Fibroblast of skin of right biceps (primary cell): ENCODE measurements at regions not wholly inside any gene's neighbourhood (a gene's known extent, or its start where the extent isn't known, plus 50 kb on each side); places are given as distances from the start of the nearest gene placed in this dataset.

ENCODE experiments used
- DNase-seq: peaks from one replicate; pipeline ENCODE4 v3.0.0-alpha.2; 2013

DNA sequence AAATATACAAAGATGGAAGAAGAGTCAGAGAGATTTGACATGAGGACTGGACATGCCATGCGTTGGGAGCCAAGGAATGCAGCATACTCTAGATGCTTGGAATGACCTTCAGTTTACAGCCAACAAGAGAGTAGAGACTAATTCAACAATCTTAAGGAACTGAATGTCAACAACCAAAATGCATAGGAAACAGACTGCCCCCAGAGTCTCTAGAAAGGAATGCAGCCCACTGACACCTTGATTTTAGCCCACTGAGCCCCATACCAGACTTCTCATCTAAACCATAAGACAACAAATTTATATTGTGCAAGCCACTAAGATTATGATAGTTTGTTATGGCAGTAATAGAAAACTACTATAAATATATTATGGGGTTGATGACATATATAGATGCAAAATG, 611.2 kb downstream of the RPS29 start:
- DNase-seq = no peak

DNA sequence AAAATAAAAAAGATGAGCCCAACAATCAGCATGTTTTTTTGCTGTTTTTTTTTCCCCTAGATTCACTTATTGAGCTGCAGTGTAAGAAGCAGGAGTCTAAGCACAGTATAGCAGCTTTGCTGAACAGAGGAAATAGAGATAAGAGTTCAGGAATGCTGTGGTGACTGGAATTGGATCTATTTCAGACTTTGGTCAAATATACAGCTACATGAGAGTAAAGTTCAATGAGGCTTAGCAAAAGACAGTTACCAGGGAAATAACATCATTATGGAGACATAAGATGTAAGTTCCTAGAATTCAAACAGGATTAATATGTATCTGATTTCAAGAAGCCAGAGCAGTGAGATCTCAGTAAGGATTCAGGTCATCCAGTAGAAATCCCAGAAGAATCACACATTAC, 613.0 kb downstream of the RPS29 start:
- DNase-seq = peak; percentile 90

DNA sequence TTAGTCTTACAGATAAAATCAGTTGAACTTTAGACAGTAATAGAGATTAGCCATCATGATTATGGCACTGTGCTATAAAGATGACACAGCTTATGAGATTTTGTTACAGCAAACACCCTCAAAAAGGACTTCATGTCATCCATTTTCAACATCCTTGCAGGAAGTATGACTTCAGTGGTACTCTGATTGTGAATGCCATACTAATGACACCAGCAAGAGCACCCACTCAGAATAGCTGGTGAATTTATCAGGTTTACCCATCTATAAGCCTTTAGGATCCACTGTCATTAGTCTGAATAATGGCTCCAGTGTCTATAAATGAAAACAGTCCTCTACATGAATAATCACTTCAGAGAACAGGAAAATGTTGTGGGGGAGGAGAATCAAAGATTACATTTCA, 615.2 kb downstream of the RPS29 start:
- peak; percentile 92 for DNase-seq

DNA sequence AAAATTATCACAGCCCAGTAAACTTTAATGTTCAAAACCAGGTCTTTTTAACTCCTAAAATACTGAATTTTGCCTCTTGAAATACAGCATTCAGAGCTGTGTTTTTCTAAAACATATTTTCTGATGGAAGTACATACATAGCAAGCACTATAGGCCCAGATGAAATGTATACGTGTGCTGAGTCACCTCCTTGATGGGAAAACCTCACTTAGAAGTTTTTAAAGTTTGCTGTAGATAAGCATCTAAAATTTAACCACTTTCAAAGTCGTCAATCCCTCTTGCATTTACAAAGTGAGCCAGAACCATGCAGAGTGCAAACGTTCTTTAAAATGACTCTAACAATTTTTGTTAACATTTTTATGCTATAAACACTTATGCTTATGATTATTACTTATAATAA, 618.8 kb downstream of the RPS29 start:
- DNase-seq = peak; percentile 75

DNA sequence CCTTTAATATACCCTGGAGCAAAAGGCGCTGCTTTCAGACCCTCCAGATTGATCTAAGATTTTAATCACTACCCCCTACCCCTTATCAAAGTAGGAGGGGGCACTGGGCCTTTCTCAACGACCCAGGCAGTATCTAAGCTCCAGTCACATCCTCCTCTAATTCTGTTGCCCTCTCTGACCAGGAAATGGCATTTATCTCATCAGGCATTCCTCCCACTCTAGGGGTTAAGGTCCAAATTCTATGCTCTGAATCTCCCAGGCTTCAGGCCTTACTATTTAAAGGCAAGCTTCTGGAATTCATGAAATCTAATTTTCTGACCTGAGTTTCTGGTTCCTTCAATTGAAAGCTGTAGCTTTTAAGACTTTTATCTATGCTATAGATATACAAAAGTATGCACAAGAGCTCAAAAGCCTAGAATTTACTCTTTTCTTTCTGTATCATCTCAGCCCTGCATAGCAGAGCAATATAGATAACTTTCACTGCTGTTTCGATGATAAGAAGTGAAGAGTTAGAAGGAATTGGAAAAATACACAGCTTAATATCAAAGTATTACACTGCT, 622.9 kb downstream of the RPS29 start:
- DNase-seq = no peak

DNA sequence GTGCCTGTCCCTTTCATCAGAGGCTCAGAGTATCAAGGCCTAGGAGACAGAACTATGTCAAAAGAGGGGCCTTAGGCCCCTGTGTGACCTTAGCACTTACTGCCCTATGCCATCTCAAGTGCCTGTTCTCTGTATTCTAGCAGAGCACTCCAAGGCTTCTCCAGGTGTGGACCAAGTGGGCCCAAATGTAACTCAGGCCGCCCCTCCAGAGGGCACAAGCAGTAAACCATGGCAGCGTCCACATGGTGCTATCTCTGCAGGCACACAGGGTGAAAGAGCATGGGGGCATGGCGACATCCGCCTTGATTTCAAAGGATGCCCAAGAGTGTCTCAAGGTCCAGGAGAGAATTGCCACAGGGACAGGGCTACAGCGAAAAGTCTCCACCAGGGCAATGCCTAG, 628.7 kb downstream of the RPS29 start:
- DNase-seq = no peak

DNA sequence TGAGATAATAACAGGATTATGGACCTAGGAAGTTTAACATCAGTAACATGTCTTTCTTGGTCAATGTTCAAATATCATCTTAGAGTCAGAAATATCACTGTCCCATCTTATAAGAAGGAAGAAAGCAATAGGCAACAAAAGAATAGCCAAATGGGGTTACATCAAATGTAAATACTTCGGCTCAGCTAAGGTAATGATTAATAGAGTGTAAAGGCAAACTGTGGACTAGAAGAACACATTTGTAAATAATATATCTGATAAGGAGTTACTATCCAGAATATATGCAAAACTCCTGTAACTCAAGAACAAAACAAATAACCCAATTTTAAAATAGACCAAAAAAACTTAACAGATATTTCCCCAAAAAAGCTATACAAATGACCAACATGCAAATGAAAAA, 630.3 kb downstream of the RPS29 start:
- DNase-seq = no peak

DNA sequence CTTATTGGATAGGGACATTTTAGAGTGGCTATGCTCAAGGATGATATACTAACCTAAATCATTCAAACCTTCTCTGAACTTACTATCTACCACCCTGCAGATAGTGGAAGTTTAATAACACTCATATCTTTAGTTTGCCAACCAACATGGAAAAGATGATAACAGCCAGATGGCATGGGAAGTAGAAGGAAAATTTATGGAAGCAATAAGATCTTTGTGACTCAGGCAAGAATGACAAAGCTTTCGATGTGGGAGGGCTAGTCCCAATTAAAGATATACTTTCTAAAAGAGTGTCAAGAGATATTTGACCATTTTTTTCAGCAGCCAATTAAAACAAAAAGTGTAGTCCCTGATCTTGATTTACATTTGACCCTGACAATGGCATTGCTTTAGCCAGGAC, 631.7 kb downstream of the RPS29 start:
- DNase-seq = no peak

DNA sequence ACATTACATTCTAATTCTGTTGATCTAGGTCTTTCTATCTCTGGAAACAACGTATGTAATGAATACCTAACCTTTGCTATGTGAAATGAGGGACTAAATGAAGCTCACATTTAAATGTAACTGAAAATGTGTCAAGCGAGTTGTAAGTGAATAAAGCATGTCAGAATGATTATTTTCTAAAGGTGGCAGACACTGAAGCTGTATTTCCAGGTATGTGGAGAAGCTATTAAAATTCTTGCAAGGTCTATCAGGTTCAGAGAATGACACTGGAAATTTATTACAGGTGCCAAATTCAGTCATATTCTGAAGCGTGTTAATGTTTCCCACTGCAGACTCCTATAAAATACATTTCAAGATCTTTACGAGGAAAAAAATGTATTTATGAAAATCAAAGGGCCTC, 641.4 kb downstream of the RPS29 start:
- DNase-seq = no peak

DNA sequence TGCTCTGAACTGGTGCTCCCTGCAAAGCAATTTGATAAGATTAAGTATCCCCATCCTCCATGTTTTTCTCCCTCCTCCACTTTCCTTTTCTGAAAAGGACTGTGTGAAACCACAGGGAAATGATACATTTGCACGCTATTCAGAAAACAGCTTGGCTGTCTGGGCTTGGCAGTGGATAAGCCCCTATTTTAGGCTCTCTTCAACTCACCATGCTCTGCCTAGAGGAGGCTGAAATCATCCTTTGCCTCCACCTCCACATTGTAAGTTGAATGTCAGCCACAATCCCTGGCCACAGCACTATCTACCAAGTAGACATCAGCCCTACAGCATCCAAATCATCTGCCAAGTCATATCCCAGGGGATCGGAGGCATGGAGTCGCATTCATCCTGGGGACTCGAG, 642.3 kb downstream of the RPS29 start:
- peak; percentile 21 for DNase-seq

DNA sequence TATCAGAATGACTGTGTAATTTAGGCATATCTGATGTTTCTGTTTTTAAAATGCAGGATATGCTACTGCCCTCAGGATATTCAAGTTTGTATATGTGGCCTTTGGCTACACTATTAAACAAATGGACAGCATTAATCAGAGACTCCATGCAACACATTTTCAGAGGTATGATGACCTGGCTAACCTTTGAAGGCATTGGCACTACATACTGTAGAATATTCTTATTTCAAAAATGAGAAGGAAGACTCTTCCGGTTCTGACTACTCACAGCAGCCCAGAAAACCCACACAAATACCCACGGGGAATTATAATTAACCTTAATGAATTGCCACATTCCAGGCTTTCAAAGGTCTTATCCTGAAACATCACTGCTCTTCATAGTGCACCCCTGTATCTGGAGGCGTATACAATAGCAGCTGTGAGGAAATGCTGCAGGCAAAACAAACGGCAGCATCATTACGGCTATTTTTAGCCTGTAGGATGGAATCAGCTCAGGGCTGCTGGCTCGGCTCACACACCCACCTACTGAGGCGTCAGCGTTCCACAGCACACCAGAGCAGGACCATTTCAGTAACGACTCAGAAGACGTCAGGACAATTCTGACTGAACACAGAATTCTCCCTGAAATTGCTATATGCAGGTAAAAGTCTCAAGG, 648.5 kb downstream of the RPS29 start:
- DNase-seq = peak; percentile 56

DNA sequence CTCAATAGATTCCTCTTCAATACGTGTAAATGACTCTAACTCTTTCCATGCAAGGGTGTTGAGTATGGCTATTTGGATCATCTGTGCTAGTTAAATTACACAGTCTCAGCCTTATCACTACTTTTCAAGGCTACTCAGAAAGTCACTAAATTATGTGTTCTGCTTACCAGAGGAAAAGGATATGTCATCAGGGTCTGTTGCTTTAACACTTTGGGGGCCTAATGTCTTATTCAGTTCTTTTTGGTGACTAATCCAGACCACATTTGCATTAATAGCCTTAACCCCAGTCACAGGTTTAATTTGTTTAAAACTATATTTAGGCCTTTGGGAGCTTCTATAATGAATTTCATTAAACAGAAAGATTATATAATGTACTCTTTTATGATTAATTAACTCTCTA, 649.3 kb downstream of the RPS29 start:
- peak; percentile 67 for DNase-seq

DNA sequence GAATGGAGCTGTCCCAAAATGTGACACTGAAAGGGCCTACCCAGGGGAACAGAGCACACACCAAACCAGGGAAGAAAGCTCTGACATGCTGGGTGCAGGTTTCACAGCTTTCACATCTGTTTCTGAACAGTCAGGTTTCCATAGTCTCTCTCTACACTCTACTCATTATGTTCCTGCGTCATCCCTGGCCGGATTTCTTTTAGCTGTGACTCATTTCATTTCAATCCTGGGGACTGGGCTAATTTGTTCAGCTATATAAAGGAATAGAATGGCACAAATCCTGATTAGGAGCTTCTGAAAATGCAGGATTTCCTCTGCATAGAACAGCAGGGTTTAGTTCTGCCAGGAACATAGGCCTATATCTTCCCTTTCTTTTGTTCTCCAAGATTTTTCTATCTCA, 649.8 kb downstream of the RPS29 start:
- DNase-seq = peak; percentile 91

DNA sequence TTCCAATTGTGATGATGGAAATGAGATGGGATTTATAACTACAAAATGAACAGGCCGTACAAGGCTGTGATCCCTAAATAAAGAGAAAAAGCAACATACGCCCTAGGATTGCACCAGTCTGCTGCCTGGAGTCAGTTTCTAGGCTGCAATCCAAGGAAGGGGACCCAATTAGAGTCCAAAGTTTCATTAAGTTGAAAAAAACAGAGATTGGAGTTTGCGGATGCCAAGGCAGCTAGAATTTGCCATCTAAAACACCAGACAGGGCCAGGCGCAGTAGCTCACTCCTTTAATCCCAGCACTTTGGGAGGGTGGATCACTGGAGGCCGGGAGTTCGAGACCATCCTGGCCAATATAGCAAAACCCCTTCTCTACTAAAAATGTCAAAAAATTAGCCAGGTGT, 661.0 kb downstream of the RPS29 start:
- no peak for DNase-seq

DNA sequence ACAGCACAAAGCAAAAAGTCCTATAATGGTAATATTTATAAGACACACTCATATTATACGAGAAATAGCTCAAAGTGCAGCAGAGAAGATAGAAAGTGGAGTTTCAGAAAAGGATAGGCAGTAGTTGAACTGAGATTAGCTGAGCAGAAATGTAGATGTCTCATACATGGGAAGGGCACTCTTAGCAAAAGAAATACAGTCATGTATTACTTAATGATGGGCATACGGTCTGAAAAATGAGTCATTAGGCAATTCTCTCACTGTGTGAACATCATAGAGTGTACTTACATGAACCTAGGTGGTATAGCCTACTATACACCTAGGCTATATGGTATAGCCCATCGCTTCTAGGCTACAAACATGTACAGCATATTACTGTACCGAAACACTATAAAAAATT, 671.3 kb downstream of the RPS29 start:
- DNase-seq = no peak

DNA sequence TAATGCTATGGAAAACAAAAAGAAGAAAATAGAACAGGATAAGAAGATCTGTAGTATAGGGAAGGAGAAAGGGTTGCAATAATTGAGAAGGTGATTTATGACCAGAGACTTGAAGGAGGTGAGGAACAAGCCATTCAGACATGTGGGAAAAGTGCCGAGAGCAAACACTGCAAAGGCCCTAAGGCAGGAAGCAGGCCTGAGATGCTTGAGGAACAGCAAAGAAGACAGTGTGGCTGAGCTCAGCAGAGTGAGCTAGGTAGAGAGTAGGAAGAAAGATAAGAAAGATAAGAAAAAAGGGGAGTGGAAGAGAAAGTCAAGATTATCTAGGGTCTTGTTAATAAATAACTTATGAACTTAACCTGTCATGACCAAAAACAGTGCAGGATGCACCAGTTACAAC, 671.8 kb downstream of the RPS29 start:
- no peak for DNase-seq

DNA sequence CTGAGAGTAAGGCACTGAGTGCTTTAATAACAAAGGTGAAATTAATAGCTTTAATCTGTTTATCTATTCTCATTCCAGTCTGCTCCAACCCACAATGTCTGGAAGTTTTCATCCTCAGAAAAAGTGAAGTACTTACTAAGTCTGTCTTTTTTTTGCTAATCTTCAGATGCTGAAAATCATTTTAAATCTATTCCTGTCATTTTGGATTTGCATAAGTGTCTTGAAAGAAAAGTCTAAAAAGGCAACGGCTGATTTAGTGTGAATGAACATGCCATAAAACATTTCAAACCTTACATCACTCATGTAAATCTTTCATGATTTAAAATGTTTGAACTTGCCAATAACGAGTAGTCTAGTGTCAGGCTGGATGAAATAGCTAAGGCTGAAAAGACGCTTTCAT, 685.6 kb downstream of the RPS29 start:
- DNase-seq = no peak

DNA sequence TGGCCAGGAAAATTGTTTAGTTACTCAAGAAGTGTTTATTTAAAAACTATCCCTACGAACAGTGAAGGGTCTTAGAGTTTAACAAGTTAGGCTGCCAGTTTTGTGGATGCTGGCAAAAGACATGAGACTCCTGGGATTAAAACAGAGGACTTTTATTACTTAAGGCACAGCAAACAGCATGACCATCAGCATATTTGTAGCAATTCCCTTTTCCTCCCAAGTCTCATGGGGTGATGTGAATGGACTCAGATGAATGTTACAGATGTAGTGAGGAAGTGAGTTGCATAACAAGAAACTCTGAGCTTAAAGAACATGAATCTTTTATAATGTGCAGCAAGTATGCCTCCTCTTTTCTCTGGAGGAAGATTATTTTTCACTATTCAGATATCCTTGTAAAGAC, 695.8 kb downstream of the RPS29 start:
- DNase-seq = no peak

DNA sequence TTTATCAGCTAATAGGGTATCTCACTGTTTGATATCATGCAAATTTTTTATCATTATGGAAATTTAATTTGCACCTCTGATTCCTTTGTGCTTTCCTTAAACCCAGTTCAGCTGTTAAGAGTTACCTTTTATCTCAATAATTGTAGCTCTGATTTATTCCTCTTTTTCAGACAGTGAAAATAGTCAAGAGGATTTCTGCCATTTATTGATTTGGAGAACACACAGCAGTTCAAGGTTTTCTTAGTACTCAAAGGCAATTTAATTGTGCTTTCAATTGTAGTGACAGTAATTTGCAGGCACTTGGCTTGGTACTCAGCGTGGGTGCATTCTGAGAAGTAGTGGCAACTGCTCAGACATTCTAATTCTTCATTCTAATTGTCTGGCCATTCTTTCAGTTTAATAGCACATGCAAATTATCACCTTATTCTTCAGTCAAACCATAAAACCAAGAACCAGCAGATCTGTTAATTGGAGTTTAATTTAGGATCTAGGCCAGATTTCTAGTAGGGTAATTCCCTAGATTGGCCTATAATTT, 709.3 kb downstream of the RPS29 start:
- DNase-seq = no peak

DNA sequence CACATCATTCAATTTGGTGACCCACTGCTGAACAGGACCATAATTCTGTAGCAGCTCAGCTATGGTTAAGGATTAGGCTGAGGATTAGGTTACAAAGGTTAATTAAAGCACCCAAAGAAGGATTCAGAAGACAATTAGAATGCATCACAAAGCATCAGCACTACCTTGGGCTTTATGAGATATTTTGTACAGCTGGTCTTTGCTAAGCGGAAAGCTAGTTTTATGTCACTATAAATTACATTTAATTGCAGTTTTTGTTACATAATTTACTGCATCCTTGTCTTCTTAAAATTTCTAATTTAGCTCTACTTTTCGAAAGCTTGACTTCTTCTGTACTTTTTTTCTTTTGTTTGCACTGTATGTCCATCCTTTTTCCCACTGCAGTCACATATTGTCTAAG, 711.5 kb downstream of the RPS29 start:
- DNase-seq = no peak

DNA sequence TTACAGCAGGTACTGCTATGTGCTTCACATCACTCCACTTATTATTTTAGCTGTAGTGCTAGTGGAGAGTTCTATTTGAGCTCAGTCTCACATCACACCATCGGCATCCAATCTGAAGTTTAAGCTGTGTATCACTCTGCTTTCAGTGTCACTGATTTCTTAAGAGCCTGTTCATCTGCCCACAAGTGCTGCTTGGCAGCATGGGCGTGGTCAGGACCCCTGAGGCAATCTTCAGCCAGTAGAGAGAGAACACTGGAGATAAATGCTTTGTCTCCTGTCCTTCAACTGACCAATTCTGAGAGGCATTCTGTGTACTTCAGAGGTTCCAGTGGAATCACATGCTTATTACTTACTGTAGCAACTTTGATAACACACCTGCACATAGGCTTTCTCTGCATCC, 728.8 kb downstream of the RPS29 start:
- no peak for DNase-seq

DNA sequence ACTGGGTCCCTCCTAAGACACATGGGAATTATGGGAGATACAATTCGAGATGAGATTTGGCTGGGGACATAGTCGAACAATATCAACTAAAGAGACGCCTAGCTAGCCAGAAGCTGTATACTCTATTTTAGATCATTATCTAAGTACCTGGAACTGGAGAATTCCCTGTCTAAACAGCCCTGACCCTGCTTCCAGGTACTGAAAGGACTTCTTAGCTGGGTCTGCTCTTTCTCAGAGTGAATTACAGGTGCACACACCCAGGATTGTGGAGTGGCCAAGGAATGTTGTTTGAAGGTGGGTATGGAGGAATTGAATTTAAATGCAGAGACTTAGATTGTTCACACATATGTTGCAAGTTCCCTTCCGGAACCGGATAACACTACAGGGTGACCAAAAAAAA, 733.0 kb downstream of the RPS29 start:
- DNase-seq = no peak

DNA sequence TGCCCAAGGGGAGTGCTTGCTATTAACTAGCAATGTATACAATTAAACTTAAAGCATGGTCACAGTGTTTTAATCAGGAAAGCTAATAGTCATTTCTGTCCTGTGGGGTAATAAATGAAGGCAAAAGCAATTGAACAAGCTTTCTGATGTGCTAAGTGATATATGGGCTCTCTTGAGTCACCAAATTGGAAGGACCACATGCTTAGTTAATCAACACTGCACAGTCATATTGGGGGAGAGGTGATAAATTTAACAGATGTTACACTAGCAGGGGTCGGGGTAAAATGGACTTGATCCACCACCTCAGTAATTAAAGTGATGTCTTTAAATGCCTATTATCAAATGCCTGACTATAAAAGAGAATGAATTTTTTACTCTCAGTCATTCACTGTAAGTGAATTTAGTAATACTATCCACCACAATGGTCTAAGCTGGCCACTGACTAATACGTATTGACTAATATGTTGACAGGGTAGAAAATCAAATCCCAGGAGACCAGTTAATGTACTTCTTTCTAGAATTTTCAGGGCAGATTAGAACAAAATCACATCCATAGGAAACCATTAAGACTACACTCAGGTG, 736.3 kb downstream of the RPS29 start:
- peak; percentile 6 for DNase-seq

DNA sequence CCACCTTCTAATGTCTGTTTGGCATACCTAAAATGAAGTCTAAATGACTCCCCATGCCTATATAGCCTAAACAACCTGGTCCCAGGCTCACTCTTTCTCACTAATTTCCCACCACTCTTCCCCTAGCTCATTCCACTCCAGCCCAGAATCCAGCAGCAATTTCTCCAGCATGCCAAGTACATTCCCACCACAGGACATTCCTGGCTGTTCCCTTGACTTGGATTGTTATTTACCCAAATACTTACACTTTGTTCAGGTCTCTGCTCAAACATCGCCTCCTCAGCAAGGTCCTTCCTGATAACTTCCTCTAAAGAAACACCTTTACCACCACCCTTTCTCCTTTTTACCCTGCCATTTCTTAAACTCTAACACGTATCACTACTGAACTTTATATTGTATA, 743.4 kb downstream of the RPS29 start:
- DNase-seq = no peak

DNA sequence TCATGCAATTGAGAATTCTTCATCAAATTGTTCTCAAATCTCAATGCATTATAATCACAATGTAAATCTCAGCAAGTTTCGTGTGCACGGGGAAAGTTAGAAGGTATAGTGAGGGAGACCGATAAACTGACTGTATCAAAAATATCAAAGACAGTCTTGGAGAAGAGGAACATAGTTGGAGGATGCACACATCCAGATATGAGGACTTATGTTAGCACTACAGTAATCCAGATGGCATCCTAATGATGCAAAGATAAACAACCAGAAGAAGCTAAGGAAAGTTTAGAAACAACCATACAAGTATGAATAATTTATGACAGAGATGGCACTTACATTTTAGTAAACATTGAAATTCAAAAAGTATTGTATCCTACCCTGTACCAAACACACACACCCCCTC, 760.1 kb downstream of the RPS29 start:
- DNase-seq = no peak
